GM18870 (cell line): ENCODE measurements at regions not wholly inside any gene's neighbourhood (a gene's known extent, or its start where the extent isn't known, plus 50 kb on each side); places are given as distances from the start of the nearest gene placed in this dataset.

Experiments
- ATAC-seq: cut with Tn5 transposase; IDR thresholded peaks from one replicate; pipeline ENCODE4 v1.9.1; 2021; ENCODE audit warnings: moderate library complexity; ENCODE audit not compliant: unreplicated experiment

DNA sequence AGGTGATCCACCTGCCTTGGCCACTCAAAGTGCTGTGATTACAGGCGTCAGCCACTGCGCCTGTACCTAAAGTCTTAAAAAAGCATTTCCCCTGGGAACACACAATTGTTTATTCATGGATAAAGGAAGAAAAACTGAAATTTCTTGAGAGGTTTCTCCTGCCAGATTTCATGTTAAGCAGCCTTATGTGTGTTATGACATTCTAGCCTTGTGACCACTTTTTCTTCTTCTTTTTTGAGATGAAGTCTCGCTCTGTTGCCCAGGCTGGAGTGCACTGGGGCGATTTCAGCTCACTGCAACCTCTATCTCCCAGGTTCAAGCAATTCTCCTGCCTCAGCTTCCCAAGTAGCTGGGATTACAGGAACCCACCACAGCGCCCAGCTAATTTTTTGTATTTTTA is 57.8 kb upstream of the PLAC8 start:
- no peak for ATAC-seq

DNA sequence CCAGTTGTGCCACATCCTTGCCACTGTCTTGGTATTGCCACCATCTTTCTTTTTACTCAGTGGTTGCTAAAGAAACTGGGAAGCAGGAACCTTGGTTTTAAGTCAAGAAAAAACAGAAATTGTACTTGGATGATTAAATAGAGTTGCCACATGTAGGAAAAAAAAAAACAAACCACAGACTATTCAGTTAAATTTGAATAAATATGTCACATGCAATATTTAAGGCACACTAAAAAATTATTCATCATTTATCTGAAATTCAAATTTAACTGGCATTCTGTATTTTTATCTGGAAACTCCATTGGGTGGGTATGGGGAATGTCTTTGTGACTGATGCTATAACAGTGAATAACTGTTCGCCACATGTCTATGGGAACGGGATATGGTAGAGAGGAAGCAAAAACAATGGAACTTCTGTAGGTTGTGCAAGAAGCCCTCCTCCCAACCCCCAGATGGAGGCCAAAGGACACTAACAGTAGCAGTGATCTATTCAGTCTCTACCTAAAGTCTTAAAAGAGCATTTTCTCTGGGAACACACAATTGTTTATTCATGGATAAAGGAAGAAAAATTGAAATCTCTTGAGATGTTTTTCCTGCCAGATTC is 57.0 kb upstream of the PLAC8 start:
- ATAC-seq = no peak

DNA sequence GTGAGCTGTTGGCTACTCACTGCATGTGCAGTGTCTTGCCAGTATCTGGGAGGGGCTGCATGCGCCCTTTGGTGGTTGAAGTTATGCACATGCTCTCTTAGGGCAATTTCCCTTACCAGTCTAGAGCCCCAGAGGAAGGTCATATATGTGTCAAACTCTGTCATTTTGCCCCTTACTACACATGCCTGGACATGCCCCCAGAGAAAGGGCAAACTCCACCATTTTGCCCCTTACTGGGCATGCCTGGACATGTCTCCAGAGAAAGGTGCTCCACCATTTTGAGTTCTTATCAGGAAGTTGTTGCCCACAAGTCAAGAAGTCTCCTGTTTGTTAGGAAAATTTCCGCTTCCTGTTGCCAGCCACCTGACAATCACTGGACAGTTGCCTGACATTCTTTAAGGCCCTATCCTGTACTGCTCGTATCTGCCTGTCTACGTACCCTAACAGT is 56.4 kb upstream of the PLAC8 start:
- ATAC-seq = no peak
